ENCODE measurements at regions not wholly inside any gene's neighbourhood (a gene's known extent, or its start where the extent isn't known, plus 50 kb on each side); places are given as distances from the start of the nearest gene placed in this dataset.

DNA sequence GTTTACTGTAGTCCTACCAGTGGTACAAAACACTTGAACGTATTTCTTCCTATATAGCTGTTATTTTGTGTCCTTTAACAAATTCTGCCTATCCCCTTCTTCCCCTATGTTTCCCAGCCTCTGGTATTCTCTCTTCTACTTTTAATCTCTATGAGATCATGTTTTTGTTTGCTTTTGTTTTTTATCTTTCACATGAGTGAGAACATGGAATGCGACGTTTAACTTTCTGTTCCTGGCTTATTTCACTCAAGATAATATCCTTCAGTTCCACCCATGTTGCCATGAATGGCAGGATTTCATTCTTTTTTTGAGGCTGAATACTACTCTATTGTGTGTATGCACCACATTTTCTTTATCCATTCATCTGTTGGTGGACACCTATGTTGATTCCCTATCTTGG lies 634.4 kb upstream of the WWC1 start:
- Histone ChIP-seq H4K20me1 (ENCODE audit: insufficient read depth, low read length) (no peaks in the 10 kb centered on the region), H2AFZ (ENCODE audit: low read length) (no peak overlapping the region), H3K27me3 (ENCODE audit: insufficient read depth, low read length) (no peaks in the 10 kb centered on the region), H3K4me2 (ENCODE audit: insufficient read depth, low read length) (no peak overlapping the region), H3K27ac (ENCODE audit: low read depth, low read length) (no peak overlapping the region), H3K4me3 (ENCODE audit: insufficient read depth, low read length) (no peak overlapping the region), H3K36me3 (ENCODE audit: insufficient read depth, low read length) (no peaks in the 10 kb centered on the region), H3K79me2 (ENCODE audit: insufficient read depth, low read length) (no peaks in the 10 kb centered on the region), H3K4me1 (ENCODE audit: insufficient read depth, low read length) (peaks cover 24% of the 10 kb centered on the region), H3K9me3 (ENCODE audit: low read depth, low read length) (no peaks in the 10 kb centered on the region)
- no peak for DNase-seq (ENCODE audit: insufficient read length, low spot score, missing footprints)
- TF ChIP-seq CTCF (IDR thresholded peaks at IDR 0.05; ENCODE audit: extremely low read depth, low read depth, low read length) = no peak

GRCh38 chr5:167658889-167659288 lies 632.6 kb upstream of the WWC1 start:
- Histone ChIP-seq H3K27ac (ENCODE audit: low read depth, low read length) (no peak overlapping the region), H3K36me3 (ENCODE audit: insufficient read depth, low read length) (no peaks in the 10 kb centered on the region), H3K4me2 (ENCODE audit: insufficient read depth, low read length) (no peak overlapping the region), H3K27me3 (ENCODE audit: insufficient read depth, low read length) (no peaks in the 10 kb centered on the region), H4K20me1 (ENCODE audit: insufficient read depth, low read length) (no peaks in the 10 kb centered on the region), H3K4me1 (ENCODE audit: insufficient read depth, low read length) (peaks cover 11% of the 10 kb centered on the region), H2AFZ (ENCODE audit: low read length) (no peak overlapping the region), H3K9me3 (ENCODE audit: low read depth, low read length) (no peaks in the 10 kb centered on the region), H3K79me2 (ENCODE audit: insufficient read depth, low read length) (no peaks in the 10 kb centered on the region), H3K4me3 (ENCODE audit: insufficient read depth, low read length) (no peak overlapping the region)
- no peak for DNase-seq (ENCODE audit: insufficient read length, low spot score, missing footprints)
- TF ChIP-seq CTCF (IDR thresholded peaks at IDR 0.05; ENCODE audit: extremely low read depth, low read depth, low read length) = no peak

- TF ChIP-seq CTCF (IDR thresholded peaks at IDR 0.05; ENCODE audit: extremely low read depth, low read depth, low read length) = no peak
These were observed 629.8 kb upstream of the WWC1 start for GRCh38 chr5:167661605-167662004.

DNA sequence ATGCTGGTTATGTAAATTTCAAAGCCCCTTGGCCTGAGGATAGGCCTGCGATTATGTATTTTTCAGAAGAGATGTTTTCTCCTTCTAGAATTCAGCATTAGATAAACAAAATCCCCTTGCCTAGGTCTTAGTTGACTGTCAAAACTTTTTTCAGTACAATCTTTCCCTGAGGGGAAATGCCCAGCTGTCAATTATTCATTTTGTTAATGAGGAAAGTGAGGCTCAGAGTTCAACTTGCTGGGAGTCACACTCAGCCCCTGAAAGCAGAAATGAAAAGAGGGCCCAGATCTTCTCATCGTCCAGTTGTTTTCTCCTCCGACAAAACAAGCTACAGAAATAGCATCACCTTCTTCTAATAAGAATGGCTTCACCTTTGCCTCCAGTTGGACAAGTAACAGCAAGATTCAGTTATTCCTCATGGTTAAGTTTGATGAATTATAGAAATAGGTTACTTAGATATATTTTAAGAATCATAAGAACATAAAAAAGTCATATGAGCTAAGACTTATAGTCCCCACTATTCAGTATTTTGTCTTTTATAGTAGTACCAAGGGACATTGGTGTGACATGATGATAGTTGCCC lies 627.1 kb upstream of the WWC1 start:
- H3K27me3 ChIP-seq (ENCODE audit: insufficient read depth, low read length) = no peaks in the 10 kb centered on the region
- DNase-seq (ENCODE audit: insufficient read length, low spot score, missing footprints) = no peak
- H3K4me3 ChIP-seq (ENCODE audit: insufficient read depth, low read length) = no peak overlapping the region
- H3K4me2 ChIP-seq (ENCODE audit: insufficient read depth, low read length) = no peak overlapping the region
- no peak for TF ChIP-seq CTCF (IDR thresholded peaks at IDR 0.05; ENCODE audit: extremely low read depth, low read depth, low read length)
- no peaks in the 10 kb centered on the region for H4K20me1 ChIP-seq (ENCODE audit: insufficient read depth, low read length)
- no peaks in the 10 kb centered on the region for H3K79me2 ChIP-seq (ENCODE audit: insufficient read depth, low read length)
- no peak overlapping the region for H2AFZ ChIP-seq (ENCODE audit: low read length)
- no peaks in the 10 kb centered on the region for H3K36me3 ChIP-seq (ENCODE audit: insufficient read depth, low read length)
- H3K4me1 ChIP-seq (ENCODE audit: insufficient read depth, low read length) = peaks cover 5% of the 10 kb centered on the region
- H3K27ac ChIP-seq (ENCODE audit: low read depth, low read length) = no peak overlapping the region
- no peaks in the 10 kb centered on the region for H3K9me3 ChIP-seq (ENCODE audit: low read depth, low read length)

More at GRCh38 chr5:167661605-167662004, 629.8 kb upstream of the WWC1 start:
- no peaks in the 10 kb centered on the region for H3K9me3 ChIP-seq (ENCODE audit: low read depth, low read length)
- H3K4me1 ChIP-seq (ENCODE audit: insufficient read depth, low read length) = peaks cover 5% of the 10 kb centered on the region
- H3K27me3 ChIP-seq (ENCODE audit: insufficient read depth, low read length) = no peaks in the 10 kb centered on the region
- no peaks in the 10 kb centered on the region for H3K79me2 ChIP-seq (ENCODE audit: insufficient read depth, low read length)
- H4K20me1 ChIP-seq (ENCODE audit: insufficient read depth, low read length) = no peaks in the 10 kb centered on the region
- no peak for DNase-seq (ENCODE audit: insufficient read length, low spot score, missing footprints)
- no peak overlapping the region for H3K4me3 ChIP-seq (ENCODE audit: insufficient read depth, low read length)
- H2AFZ ChIP-seq (ENCODE audit: low read length) = no peak overlapping the region
- H3K27ac ChIP-seq (ENCODE audit: low read depth, low read length) = no peak overlapping the region
- H3K36me3 ChIP-seq (ENCODE audit: insufficient read depth, low read length) = no peaks in the 10 kb centered on the region
- no peak overlapping the region for H3K4me2 ChIP-seq (ENCODE audit: insufficient read depth, low read length)
